ENCODE measurements at regions not wholly inside any gene's neighbourhood (a gene's known extent, or its start where the extent isn't known, plus 50 kb on each side); places are given as distances from the start of the nearest gene placed in this dataset.

DNA sequence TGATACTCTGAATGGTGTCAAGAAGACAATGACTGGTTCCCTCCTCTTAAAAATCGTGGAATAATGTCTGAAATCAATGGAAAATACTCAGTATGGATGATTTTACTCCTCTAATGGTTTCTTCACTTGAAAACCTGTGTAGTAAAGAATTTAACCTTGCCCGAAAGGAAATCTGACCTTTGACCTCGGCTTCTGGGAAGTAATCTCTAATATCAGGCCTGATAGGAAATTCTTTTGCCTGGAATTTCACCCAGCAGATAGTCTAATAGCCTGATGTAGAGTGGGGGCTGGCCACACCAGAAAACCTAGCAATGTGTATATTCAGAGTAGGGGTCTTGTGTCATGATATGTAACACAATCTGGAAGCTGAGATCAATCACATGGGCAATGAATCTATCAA, 91.5 kb upstream of the GOLIM4 start:
- Histone ChIP-seq H3K4me1 (no peaks in the 10 kb centered on the region), H3K36me3 (no peaks in the 10 kb centered on the region), H3K4me3 (no peak overlapping the region), H3K27me3 (no peaks in the 10 kb centered on the region), H3K27ac (no peak overlapping the region), H3K9me3 (no peaks in the 10 kb centered on the region)
- no peak for ATAC-seq
- intact Hi-C loops (cut with DNase I): no loop called here
- DNase-seq: no peak
- TF ChIP-seq, protein P1, sequence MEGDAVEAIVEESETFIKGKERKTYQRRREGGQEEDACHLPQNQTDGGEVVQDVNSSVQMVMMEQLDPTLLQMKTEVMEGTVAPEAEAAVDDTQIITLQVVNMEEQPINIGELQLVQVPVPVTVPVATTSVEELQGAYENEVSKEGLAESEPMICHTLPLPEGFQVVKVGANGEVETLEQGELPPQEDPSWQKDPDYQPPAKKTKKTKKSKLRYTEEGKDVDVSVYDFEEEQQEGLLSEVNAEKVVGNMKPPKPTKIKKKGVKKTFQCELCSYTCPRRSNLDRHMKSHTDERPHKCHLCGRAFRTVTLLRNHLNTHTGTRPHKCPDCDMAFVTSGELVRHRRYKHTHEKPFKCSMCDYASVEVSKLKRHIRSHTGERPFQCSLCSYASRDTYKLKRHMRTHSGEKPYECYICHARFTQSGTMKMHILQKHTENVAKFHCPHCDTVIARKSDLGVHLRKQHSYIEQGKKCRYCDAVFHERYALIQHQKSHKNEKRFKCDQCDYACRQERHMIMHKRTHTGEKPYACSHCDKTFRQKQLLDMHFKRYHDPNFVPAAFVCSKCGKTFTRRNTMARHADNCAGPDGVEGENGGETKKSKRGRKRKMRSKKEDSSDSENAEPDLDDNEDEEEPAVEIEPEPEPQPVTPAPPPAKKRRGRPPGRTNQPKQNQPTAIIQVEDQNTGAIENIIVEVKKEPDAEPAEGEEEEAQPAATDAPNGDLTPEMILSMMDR (IDR thresholded peaks at IDR 0.05): no peak

DNA sequence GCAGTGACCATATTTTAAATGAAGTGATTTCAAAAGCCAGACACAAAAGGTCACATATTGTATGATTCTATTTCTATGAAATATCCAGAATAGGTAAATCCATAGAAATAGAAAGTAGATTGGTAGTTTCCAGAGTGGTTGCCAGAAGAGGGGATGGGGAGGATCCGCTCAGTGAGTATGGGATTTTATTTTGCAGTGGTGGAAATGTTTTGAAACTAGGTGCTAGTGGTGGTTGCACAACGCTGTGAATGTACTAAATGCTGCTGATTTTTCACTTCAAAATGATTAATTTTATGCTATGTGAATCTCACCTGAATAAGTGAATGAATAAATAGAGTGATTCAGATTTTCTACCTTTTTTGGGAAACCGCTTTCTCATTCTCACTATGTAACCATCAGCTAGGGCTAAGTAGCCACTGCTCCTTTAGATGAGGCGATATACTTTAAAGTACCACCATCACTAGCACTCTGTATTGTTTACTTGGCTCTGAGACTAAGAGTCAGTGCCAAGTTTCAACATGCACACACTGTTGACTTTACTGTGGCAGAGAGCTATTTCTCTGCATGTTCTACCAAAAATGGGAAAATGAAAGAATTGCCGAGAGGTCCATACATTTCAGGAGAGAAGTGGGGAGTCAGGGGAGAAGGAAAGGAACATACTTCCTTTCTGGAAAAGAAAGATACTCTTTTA, 90.7 kb upstream of the GOLIM4 start:
- peak; percentile 95 for ATAC-seq
- Histone ChIP-seq H3K27me3 (no peaks in the 10 kb centered on the region), H3K4me3 (no peak overlapping the region), H3K27ac (no peak overlapping the region), H3K4me1 (no peaks in the 10 kb centered on the region), H3K9me3 (no peaks in the 10 kb centered on the region), H3K36me3 (no peaks in the 10 kb centered on the region)
- peak in 2 of 4 donors; percentile 53 to 76 for DNase-seq
- intact Hi-C loops (cut with DNase I): no loop called here
- TF ChIP-seq, protein P1 (IDR thresholded peaks at IDR 0.05): no peak

DNA sequence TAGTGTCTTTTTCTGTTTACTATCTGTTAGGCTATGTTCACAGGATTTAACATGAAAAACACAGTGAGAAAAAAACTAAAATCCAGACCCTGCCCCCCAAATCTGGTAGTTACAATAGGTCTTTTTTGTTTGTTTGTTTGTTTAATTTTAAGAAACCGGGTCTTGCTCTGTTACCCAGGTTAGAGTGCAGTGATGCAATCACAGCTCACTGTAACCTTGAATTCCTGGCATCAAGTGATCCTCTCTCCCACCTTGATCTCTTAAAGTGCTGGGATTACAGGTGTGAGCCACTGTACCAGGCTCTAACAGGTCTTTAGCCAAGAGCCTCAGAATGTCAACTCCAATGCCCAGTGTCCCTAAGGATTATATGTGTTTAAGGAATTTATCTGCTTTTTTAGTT, 88.0 kb upstream of the GOLIM4 start:
- TF ChIP-seq, protein P1 (IDR thresholded peaks at IDR 0.05): no peak
- no peak overlapping the region for H3K4me3 ChIP-seq
- intact Hi-C loops (cut with DNase I): no loop called here
- no peaks in the 10 kb centered on the region for H3K36me3 ChIP-seq
- H3K4me1 ChIP-seq: no peaks in the 10 kb centered on the region
- ATAC-seq: peak; percentile 10
- H3K27me3 ChIP-seq: no peaks in the 10 kb centered on the region
- H3K9me3 ChIP-seq: no peaks in the 10 kb centered on the region
- DNase-seq: no peak
- no peak overlapping the region for H3K27ac ChIP-seq

DNA sequence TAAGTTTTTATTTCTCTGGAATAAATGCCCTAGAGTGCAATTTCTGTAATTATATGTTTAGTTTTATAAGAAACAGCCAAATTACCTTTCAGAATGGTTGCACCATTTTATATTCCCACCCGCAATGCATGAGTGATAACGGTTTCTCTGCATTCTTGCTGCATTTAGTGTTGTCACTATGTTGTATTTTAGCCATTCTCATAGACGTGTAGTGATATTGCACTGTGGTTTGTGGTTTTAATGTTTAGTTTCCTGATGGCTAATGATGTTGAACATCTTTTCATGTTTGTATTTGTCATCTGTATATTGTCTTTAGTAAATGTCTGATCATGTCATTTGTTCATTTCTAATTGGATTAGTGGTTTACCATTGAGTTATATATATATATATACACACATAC, 73.0 kb upstream of the GOLIM4 start:
- Histone ChIP-seq H3K4me3 (no peak overlapping the region), H3K27ac (no peak overlapping the region), H3K27me3 (no peaks in the 10 kb centered on the region), H3K9me3 (no peaks in the 10 kb centered on the region), H3K36me3 (no peaks in the 10 kb centered on the region), H3K4me1 (no peaks in the 10 kb centered on the region)
- intact Hi-C loops (cut with DNase I): loop anchor here in 1 of 2 donors (5.0 kb wide), 1 partner anchor 121 kb away; no protein-coding TSS in a partner anchor
- TF ChIP-seq, protein P1 (IDR thresholded peaks at IDR 0.05): no peak
- DNase-seq: no peak
- no peak for ATAC-seq

DNA sequence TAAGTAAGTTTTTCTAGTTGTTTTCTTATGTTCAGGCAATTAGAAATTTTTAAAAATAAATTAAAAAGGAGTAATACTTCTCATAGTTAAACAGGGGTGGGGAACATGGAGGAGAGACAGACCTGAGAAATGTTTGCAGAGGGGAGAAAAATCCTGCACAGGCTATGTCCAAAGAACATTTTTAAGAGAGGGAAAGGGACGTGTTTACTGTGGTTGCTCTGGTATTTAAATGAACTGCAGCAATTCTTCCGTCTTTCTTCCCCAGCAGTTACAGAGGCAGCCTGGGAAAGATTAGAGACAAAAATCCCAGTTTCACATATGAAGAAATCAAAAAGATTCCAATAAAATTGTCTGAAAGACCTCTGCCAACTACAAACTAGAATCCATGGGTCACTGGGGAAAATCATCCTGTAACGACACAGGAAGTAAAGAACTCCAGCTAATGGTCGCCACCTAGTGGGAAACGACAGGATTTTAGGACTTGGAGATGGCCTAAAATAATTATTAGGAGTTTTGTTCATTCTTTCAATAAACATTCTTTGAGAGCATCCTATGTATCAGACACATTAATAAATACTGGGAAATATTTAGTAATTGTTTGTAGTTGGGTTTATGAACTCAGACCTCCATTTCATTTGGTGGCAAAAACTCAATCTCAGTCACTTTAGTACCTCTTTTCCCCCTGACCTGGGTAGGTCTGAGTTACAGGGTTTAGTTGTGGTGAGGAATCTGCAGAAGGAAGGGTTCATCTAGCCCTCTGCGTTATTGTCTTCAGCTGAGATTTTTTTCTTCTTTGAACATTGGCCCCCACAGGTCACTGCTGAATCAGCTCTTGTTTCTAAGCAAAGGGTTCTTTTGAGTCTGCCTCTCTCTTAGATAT, 69.9 kb upstream of the GOLIM4 start:
- intact Hi-C loops (cut with DNase I): loop anchor here in 1 of 2 donors (5.0 kb wide), 1 partner anchor 118 kb away; no protein-coding TSS in a partner anchor
- TF ChIP-seq, protein P1 (IDR thresholded peaks at IDR 0.05): peak; percentile 58 to 80
- H3K9me3 ChIP-seq: no peaks in the 10 kb centered on the region
- no peak overlapping the region for H3K4me3 ChIP-seq
- ATAC-seq: peak; percentile 94
- H3K4me1 ChIP-seq: no peaks in the 10 kb centered on the region
- H3K36me3 ChIP-seq: no peaks in the 10 kb centered on the region
- no peaks in the 10 kb centered on the region for H3K27me3 ChIP-seq
- DNase-seq: peak in 3 of 4 donors; percentile 39 to 86 (median 72)
- no peak overlapping the region for H3K27ac ChIP-seq

Measured in left lung (tissue), 4 donors.